A204.1 (cell line): ENCODE measurements at regions not wholly inside any gene's neighbourhood (a gene's known extent, or its start where the extent isn't known, plus 50 kb on each side); places are given as distances from the start of the nearest gene placed in this dataset.

Source experiments
- FAIRE-seq: peaks from 2 replicates; lab custom pipeline; 2012; peaks lifted over from hg19 to GRCh38; lab: Jason Lieb, UNC

- no peak for FAIRE-seq
Observed at GRCh38 chr14:98173305-98173704, 1098.7 kb downstream of the BCL11B start.

GRCh38 chr14:98174041-98174440 lies 1098.0 kb downstream of the BCL11B start:
- no peak for FAIRE-seq

GRCh38 chr14:98175436-98175835 lies 1096.6 kb downstream of the BCL11B start:
- FAIRE-seq, result no peak

GRCh38 chr14:98175881-98176280 lies 1096.1 kb downstream of the BCL11B start:
- no peak for FAIRE-seq

- FAIRE-seq, result no peak
Observed at GRCh38 chr14:98176892-98177291, 1095.1 kb downstream of the BCL11B start.

GRCh38 chr14:98177551-98177950 lies 1094.4 kb downstream of the BCL11B start:
- no peak for FAIRE-seq

GRCh38 chr14:98181241-98181640 lies 1090.8 kb downstream of the BCL11B start:
- no peak for FAIRE-seq

GRCh38 chr14:98181768-98182167 lies 1090.2 kb downstream of the BCL11B start:
- no peak for FAIRE-seq

- FAIRE-seq, result no peak
Observed at GRCh38 chr14:98182393-98183055, 1089.5 kb downstream of the BCL11B start.

- no peak for FAIRE-seq
Observed at GRCh38 chr14:98183556-98183955, 1088.4 kb downstream of the BCL11B start.

GRCh38 chr14:98184457-98184856 lies 1087.5 kb downstream of the BCL11B start:
- FAIRE-seq, result no peak

GRCh38 chr14:98185036-98185435 lies 1087.0 kb downstream of the BCL11B start:
- no peak for FAIRE-seq

- no peak for FAIRE-seq
Observed at GRCh38 chr14:98186140-98186539, 1085.9 kb downstream of the BCL11B start.

- no peak for FAIRE-seq
Observed at GRCh38 chr14:98187281-98187680, 1084.7 kb downstream of the BCL11B start.

GRCh38 chr14:98189062-98189461 lies 1082.9 kb downstream of the BCL11B start:
- FAIRE-seq, result no peak

- FAIRE-seq, result no peak
Observed at GRCh38 chr14:98189511-98189910, 1082.5 kb downstream of the BCL11B start.

- FAIRE-seq, result no peak
Observed at GRCh38 chr14:98189944-98190343, 1082.1 kb downstream of the BCL11B start.

GRCh38 chr14:98192946-98193345 lies 1079.1 kb downstream of the BCL11B start:
- no peak for FAIRE-seq

- FAIRE-seq, result no peak
Observed at GRCh38 chr14:98194821-98195220, 1077.2 kb downstream of the BCL11B start.

- no peak for FAIRE-seq
Observed at GRCh38 chr14:98195256-98195655, 1076.7 kb downstream of the BCL11B start.

- no peak for FAIRE-seq
Observed at GRCh38 chr14:98197933-98198332, 1074.1 kb downstream of the BCL11B start.

GRCh38 chr14:98198385-98198784 lies 1073.6 kb downstream of the BCL11B start:
- FAIRE-seq, result no peak

- FAIRE-seq, result no peak
Observed at GRCh38 chr14:98200601-98201000, 1071.4 kb downstream of the BCL11B start.

- no peak for FAIRE-seq
Observed at GRCh38 chr14:98203421-98203820, 1068.6 kb downstream of the BCL11B start.

GRCh38 chr14:98204139-98204538 lies 1067.9 kb downstream of the BCL11B start:
- FAIRE-seq, result no peak
